ENCODE measurements at regions not wholly inside any gene's neighbourhood (a gene's known extent, or its start where the extent isn't known, plus 50 kb on each side); places are given as distances from the start of the nearest gene placed in this dataset.

DNA sequence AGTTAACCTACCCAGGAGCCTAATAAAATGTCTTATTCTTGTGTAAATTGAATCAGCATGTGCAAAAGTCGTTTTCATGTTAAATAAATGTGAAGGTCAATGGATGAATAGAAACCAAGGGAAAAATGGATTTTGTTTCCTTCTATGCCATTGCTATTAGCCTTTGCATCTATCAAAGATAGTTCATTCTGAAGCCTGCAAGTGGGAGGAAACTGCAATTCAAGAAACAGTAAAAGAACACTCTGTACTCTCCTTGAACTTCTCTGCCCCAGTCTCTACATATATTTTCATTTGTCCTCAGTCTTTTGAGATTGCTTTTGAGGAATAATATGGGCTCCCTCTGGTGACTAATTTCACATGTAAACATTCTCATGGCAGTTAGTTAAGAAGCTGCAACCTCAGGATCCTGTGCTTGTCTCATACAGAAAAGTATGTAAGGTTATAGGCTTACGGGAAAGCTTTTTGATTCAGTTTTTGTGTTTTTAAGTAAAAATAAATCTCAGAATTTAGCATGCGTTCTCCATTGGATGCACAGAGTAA, 1590.0 kb upstream of the LRRTM1 start:
- ATAC-seq = no peak
- intact Hi-C loops (cut with DNase I) = no loop called here
- Histone ChIP-seq H3K27me3 (no peaks in the 10 kb centered on the region), H3K27ac (no peak overlapping the region), H3K36me3 (no peaks in the 10 kb centered on the region), H3K4me1 (no peaks in the 10 kb centered on the region), H3K9me3 (no peaks in the 10 kb centered on the region), H3K4me3 (no peak overlapping the region)
- no peak for DNase-seq
- TF ChIP-seq, protein P1, sequence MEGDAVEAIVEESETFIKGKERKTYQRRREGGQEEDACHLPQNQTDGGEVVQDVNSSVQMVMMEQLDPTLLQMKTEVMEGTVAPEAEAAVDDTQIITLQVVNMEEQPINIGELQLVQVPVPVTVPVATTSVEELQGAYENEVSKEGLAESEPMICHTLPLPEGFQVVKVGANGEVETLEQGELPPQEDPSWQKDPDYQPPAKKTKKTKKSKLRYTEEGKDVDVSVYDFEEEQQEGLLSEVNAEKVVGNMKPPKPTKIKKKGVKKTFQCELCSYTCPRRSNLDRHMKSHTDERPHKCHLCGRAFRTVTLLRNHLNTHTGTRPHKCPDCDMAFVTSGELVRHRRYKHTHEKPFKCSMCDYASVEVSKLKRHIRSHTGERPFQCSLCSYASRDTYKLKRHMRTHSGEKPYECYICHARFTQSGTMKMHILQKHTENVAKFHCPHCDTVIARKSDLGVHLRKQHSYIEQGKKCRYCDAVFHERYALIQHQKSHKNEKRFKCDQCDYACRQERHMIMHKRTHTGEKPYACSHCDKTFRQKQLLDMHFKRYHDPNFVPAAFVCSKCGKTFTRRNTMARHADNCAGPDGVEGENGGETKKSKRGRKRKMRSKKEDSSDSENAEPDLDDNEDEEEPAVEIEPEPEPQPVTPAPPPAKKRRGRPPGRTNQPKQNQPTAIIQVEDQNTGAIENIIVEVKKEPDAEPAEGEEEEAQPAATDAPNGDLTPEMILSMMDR (IDR thresholded peaks at IDR 0.05) = no peak
- no peak for TF ChIP-seq POLR2A (IDR thresholded peaks at IDR 0.05)
- WGBS, 4 donors = 64 to 76% (median 71%) methylated on average over 3 of the region's 3 CpGs

DNA sequence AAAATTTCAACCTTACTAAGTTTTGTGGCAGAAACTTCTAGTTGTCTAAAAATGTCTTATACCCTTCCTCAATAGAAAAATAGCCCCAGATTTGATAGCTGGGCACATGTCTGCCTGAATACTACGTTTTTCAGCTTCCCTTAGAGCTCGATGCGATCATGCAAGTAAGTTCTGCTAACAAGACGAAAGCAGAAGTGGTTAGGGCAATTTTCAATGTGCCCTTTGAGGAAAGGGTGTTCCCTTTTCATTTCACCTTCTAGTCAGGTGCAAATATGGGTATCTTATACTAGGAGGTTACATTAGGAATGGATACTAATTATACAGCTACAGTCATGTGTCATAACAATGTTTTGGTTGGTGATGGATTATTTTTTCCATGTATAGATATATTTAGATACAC, 1572.1 kb upstream of the LRRTM1 start:
- Histone ChIP-seq H3K4me3 (no peak overlapping the region), H3K27ac (no peak overlapping the region), H3K9me3 (peaks cover 0 to 4% (median 0%) of the 10 kb centered on the region in 12 donors), H3K36me3 (no peaks in the 10 kb centered on the region), H3K27me3 (no peaks in the 10 kb centered on the region), H3K4me1 (no peaks in the 10 kb centered on the region)
- WGBS, 4 donors = 68 to 78% (median 78%) methylated on average over 4 of the region's 4 CpGs
- DNase-seq (no peak), ATAC-seq (no peak)
- TF ChIP-seq, protein P1 (IDR thresholded peaks at IDR 0.05) = no peak
- TF ChIP-seq POLR2A (IDR thresholded peaks at IDR 0.05) = no peak
- intact Hi-C loops (cut with DNase I) = no loop called here

DNA sequence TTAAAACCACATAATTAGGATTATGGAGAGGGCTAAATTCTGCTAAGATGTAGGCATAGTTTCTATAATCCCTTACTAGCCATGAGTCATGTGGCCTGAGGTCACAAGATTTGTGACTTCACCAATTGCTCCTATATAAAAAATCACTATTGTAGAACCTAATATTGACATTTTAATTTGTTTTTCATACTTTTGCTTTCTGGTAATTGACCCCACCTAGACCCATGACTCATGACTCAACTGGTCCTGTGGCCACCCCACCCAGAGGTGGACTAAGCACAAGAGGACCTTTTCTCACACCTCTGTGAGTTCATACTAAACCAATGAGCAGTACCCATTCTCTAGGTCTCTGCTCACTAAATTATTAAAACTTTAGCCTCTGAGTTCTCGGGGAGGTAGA, 1567.5 kb upstream of the LRRTM1 start:
- Histone ChIP-seq H3K27me3 (no peaks in the 10 kb centered on the region), H3K9me3 (peaks cover 0 to 6% (median 0%) of the 10 kb centered on the region in 12 donors), H3K4me1 (no peaks in the 10 kb centered on the region), H3K27ac (no peak overlapping the region), H3K36me3 (no peaks in the 10 kb centered on the region), H3K4me3 (no peak overlapping the region)
- DNase-seq (no peak), ATAC-seq (no peak)
- intact Hi-C loops (cut with DNase I) = no loop called here
- TF ChIP-seq POLR2A (IDR thresholded peaks at IDR 0.05) = no peak
- TF ChIP-seq, protein P1 (IDR thresholded peaks at IDR 0.05) = no peak
- WGBS, 4 donors = 85 to 100% (median 93%) methylated on average over 1 of the region's 1 CpG

DNA sequence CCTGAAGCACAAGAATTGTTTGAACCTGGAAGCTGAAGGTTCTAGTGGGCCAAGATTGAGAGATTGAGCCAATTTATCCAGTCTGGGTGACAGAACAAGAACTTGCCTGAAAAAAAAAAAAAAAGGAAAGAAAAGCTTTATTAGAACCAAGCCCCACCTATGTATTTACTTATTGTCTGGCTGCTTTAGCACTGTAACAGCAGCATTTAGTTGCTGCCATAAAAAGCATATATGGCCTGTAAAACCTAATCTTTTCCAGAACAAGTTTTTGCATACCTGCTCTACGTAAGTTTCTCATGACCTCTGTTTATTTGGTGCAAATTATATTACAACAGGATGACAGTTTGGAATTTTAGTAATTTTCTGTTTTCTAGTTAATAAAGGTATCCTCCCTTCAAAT, 1565.6 kb upstream of the LRRTM1 start:
- DNase-seq (no peak), ATAC-seq (no peak)
- H3K4me1 ChIP-seq = no peaks in the 10 kb centered on the region
- no peak overlapping the region for H3K4me3 ChIP-seq
- peaks cover 0 to 6% (median 0%) of the 10 kb centered on the region in 12 donors for H3K9me3 ChIP-seq
- WGBS, 4 donors = 94 to 98% (median 94%) methylated on average over 1 of the region's 1 CpG
- no peak overlapping the region for H3K27ac ChIP-seq
- H3K36me3 ChIP-seq = no peaks in the 10 kb centered on the region
- H3K27me3 ChIP-seq = no peaks in the 10 kb centered on the region
- TF ChIP-seq, protein P1 (IDR thresholded peaks at IDR 0.05) = no peak
- TF ChIP-seq POLR2A (IDR thresholded peaks at IDR 0.05) = no peak
- intact Hi-C loops (cut with DNase I) = no loop called here

Data from heart left ventricle (tissue), 16 donors.